NCI-H510A treated with DMSO at 0.1 percent for 48 hours (cell line): ENCODE measurements at regions not wholly inside any gene's neighbourhood (a gene's known extent, or its start where the extent isn't known, plus 50 kb on each side); places are given as distances from the start of the nearest gene placed in this dataset.

Source experiments
- DNase-seq: peaks from one replicate; lab custom pipeline; 2025; lab: John Stamatoyannopoulos, UW

GRCh38 chr1:103162360-103162759 is 54.0 kb upstream of the COL11A1 start:
- DNase-seq: no peak

- no peak for DNase-seq
These were observed 52.0 kb upstream of the COL11A1 start for GRCh38 chr1:103160281-103160680.
